AG10803 (cell line): ENCODE measurements at regions not wholly inside any gene's neighbourhood (a gene's known extent, or its start where the extent isn't known, plus 50 kb on each side); places are given as distances from the start of the nearest gene placed in this dataset.
A peak's percentile ranks its signal among the peaks of the same experiment; 100 is the strongest.

Experiments used
- DNase-seq: peaks from one replicate; pipeline ENCODE4 v3.0.0; 2010; ENCODE audit warnings: low read depth
- H3K4me3 ChIP-seq: 2 replicates; pipeline ENCODE4 v1.5.1; 2011; ENCODE audit warnings: mild to moderate bottlenecking, low read length, control low read depth
- CTCF ChIP-seq: conservative IDR thresholded peaks from 2 replicates; pipeline ENCODE4 v1.5.1; 2011; ENCODE audit warnings: mild to moderate bottlenecking, low read length, control low read depth, inconsistent platforms

GRCh38 chr10:4117604-4118003, 332.6 kb upstream of the KLF6 start:
- H3K4me3 ChIP-seq: no peak overlapping the region
- DNase-seq: no peak
- no peak for TF ChIP-seq CTCF

GRCh38 chr10:4111643-4112042, 326.6 kb upstream of the KLF6 start:
- no peak for DNase-seq
- no peak for TF ChIP-seq CTCF
- no peak overlapping the region for H3K4me3 ChIP-seq

DNA sequence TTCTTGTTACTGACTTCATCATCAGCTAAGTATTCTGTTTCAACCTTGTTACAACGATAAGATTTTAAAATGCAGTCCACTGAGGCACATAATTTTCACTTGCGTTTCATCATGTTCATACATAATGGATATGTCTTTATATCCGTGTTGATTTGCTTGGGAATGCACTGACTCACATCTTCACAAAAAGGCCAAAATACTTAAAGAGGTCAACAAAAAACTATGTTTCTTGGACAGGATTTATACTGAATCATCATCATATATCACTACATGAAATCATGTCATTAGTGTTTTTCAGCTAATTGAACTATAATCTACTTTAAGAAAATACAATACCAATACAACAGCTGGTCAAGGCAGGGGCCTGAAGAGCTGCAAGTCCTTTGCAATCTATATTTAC, 324.5 kb upstream of the KLF6 start:
- no peak overlapping the region for H3K4me3 ChIP-seq
- no peak for TF ChIP-seq CTCF
- DNase-seq: peak; percentile 13

- no peak for DNase-seq
- no peak overlapping the region for H3K4me3 ChIP-seq
- TF ChIP-seq CTCF: no peak
Observed at GRCh38 chr10:4108693-4109092, 323.7 kb upstream of the KLF6 start.

- DNase-seq: no peak
- H3K4me3 ChIP-seq: no peak overlapping the region
- no peak for TF ChIP-seq CTCF
Observed at GRCh38 chr10:4107285-4107851, 322.4 kb upstream of the KLF6 start.

DNA sequence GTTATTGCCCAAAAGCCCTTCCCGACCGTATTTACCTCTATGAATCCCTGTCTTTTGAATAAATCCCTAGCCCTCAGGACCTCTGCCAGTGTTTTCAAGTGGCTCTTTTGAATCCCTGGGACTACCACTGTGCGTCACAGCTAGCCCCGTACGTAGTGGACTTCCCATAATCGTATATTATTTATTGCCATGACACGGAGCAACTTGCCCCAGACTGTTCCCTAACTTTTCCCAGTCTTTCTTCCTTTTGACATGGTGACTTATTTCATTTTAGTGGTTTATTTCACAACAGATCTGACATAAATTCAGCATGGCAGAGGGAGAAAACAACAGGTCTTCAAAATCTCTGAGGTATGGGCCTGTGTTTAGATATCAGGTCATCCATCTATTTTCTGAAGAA, 318.6 kb upstream of the KLF6 start:
- no peak for TF ChIP-seq CTCF
- no peak overlapping the region for H3K4me3 ChIP-seq
- no peak for DNase-seq

DNA sequence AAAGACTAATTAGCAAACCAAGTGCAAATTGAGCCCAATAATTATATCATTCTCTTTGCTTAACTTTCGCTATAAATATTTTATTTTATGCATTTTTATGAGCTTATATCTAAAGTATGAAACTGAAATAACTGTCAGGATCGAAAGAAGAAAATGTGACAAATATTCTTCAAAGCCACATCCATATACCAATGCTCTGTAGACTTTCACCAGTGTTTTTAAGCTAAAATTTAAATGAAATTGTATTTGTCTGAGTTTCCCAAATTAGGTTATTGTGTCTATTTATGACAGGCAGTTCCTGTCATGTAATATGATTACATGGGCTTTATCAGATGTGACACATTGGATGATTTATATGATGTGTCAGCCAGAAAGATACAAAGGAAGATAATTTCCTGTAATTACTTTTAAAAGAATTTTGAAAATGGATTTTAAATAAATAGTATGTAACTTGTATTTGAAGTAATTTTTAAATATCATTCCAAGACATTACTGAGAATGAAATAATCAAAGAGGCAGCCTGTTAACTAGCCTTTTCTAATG, 317.9 kb upstream of the KLF6 start:
- TF ChIP-seq CTCF: no peak
- no peak for DNase-seq
- H3K4me3 ChIP-seq: no peak overlapping the region
